Type B pancreatic cell (in vitro differentiated cells): ENCODE measurements at regions not wholly inside any gene's neighbourhood (a gene's known extent, or its start where the extent isn't known, plus 50 kb on each side); places are given as distances from the start of the nearest gene placed in this dataset.

Experiments
- DNase-seq: peaks from one replicate; pipeline ENCODE4 v3.0.0; 2021; ENCODE audit warnings: mixed read lengths; ENCODE audit not compliant: unreplicated experiment; ENCODE audit errors: extremely low spot score
- H3K27ac Mint-ChIP-seq: 2 replicates; pipeline ENCODE4 v1.8.0; 2021; ENCODE audit warnings: mild to moderate bottlenecking, mixed read lengths
- H3K27me3 Mint-ChIP-seq: 2 replicates; pipeline ENCODE4 v1.8.0; 2021; ENCODE audit warnings: mixed read lengths
- H3K36me3 Mint-ChIP-seq: 2 replicates; pipeline ENCODE4 v1.8.0; 2021; ENCODE audit warnings: mixed read lengths
- H3K4me1 Mint-ChIP-seq: one replicate; pipeline ENCODE4 v1.8.0; 2021; ENCODE audit warnings: mixed read lengths; ENCODE audit not compliant: unreplicated experiment
- H3K4me3 Mint-ChIP-seq: 2 replicates; pipeline ENCODE4 v1.8.0; 2021; ENCODE audit warnings: mild to moderate bottlenecking, mixed read lengths
- H3K9me3 Mint-ChIP-seq: 2 replicates; pipeline ENCODE4 v1.8.0; 2021; ENCODE audit warnings: mixed read lengths
- TF ChIP-seq, protein P1 (sequence below): fragments of 200-600 bp; sonication (generic); conservative IDR thresholded peaks from 2 replicates; pipeline ENCODE4 v1.5.0; 2021; ENCODE audit warnings: antibody characterized with exemption, mild to moderate bottlenecking

DNA sequence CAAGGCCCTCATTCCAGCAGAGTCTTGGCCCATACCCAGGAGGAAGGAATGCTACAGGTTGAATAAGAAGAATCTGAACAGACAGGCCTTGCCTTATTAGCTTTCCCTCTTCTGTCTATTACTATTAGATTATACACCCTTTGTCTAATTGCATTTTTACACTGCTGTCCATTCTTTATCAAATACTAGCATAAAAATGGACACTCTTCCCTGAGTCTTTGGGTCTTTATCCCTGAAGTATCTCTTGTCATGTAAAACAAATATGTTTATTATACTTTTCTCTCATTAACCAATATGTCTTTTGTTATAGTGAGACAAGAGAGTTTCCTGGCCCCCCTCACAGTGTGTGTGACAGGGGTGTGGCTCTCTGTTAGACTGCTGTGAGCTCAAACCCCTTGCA is 897.4 kb upstream of the SEL1L start:
- H3K36me3 Mint-ChIP-seq: no peaks in the 10 kb centered on the region
- H3K27ac Mint-ChIP-seq: no peak overlapping the region
- DNase-seq: no peak
- H3K4me3 Mint-ChIP-seq: no peak overlapping the region
- no peaks in the 10 kb centered on the region for H3K27me3 Mint-ChIP-seq
- H3K9me3 Mint-ChIP-seq: no peaks in the 10 kb centered on the region
- H3K4me1 Mint-ChIP-seq: no peaks in the 10 kb centered on the region
- TF ChIP-seq, protein P1, sequence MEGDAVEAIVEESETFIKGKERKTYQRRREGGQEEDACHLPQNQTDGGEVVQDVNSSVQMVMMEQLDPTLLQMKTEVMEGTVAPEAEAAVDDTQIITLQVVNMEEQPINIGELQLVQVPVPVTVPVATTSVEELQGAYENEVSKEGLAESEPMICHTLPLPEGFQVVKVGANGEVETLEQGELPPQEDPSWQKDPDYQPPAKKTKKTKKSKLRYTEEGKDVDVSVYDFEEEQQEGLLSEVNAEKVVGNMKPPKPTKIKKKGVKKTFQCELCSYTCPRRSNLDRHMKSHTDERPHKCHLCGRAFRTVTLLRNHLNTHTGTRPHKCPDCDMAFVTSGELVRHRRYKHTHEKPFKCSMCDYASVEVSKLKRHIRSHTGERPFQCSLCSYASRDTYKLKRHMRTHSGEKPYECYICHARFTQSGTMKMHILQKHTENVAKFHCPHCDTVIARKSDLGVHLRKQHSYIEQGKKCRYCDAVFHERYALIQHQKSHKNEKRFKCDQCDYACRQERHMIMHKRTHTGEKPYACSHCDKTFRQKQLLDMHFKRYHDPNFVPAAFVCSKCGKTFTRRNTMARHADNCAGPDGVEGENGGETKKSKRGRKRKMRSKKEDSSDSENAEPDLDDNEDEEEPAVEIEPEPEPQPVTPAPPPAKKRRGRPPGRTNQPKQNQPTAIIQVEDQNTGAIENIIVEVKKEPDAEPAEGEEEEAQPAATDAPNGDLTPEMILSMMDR: no peak

DNA sequence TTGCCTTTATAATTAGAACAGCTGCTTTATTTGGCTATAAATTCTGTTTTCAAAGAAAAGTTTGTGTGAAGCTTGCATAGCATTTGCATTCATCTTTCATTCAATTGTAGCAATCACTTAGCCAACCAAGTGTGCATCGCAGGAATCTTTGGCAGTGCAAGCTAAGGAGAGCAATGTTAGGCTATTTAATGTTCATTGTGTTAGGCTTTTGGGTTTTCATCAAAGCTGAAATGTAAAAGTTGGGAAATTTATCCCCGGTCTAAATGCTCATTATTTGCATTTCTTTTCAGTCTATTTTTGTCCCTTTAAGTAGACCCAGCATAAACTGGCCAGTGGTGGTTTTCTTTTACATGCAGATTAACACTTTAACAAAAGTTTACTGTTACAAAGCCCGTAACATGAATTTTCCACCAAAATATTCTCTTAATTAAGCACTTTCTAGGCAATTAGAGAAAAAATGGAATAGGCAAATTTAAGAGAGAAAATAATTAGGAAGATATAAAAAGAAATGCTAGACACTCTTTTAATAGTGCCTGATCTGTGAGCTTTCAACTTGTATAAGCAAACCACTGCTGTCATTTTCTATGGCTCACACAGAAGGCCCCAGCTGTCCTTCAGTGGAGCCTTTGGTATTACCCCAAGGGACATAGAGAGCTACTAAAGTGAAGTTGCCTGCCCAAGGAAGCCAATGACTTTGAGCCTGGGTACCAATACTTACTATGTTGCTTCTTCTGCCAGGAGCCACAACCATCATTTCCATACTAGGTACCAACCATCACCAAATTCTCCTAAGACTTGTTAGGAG is 898.9 kb upstream of the SEL1L start:
- H3K4me3 Mint-ChIP-seq: no peak overlapping the region
- H3K9me3 Mint-ChIP-seq: no peaks in the 10 kb centered on the region
- H3K27me3 Mint-ChIP-seq: no peaks in the 10 kb centered on the region

DNA sequence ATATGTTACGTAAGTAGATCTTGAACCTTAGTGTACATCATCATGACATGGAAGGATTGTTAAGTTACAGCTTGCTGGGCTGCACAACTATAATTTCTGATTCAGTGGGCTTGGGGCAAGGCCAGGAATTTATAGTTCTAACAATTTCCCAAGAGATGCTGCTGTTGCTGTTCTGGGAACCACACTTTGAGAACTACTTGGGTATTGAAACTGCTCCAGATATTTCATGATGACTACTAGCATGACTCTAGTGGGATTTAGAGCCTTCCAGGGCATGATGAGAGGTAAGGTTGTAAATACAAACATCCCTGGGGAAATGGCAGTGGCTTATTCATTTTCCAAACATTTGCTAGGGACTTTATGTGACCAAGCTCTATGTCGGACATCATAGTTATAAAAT is 904.8 kb upstream of the SEL1L start:
- Mint-ChIP-seq H3K4me3 (no peak overlapping the region), H3K27ac (no peak overlapping the region), H3K9me3 (no peaks in the 10 kb centered on the region), H3K36me3 (no peaks in the 10 kb centered on the region), H3K27me3 (no peaks in the 10 kb centered on the region), H3K4me1 (no peaks in the 10 kb centered on the region)
- DNase-seq: no peak
- TF ChIP-seq, protein P1: no peak

More for the DNA sequence above, 898.9 kb upstream of the SEL1L start:
- DNase-seq: no peak
- Mint-ChIP-seq H3K4me1 (no peaks in the 10 kb centered on the region), H3K27ac (no peak overlapping the region), H3K36me3 (no peaks in the 10 kb centered on the region)
- TF ChIP-seq, protein P1: no peak

DNA sequence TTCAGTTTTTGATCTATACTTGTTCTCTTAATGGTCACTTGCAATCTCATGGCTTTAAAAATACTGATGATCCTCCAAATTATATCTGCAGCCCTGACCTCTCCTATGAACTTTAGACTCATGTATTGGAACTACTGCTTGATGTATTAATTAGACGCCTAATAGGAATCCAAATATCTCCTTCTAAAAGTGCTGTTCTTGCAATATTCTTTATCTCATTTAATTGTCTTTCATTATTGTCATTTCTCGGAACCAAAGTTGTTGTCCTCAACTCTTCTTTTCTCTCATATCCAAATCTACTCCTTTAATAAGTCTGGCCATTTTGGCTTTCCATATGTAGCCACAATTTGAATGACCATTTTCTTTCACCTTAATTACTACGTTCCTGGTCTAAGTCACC is 907.6 kb upstream of the SEL1L start:
- DNase-seq: no peak
- H3K27ac Mint-ChIP-seq: no peak overlapping the region
- H3K4me1 Mint-ChIP-seq: peaks cover 5% of the 10 kb centered on the region
- no peaks in the 10 kb centered on the region for H3K36me3 Mint-ChIP-seq
- TF ChIP-seq, protein P1: no peak
- no peaks in the 10 kb centered on the region for H3K9me3 Mint-ChIP-seq
- H3K4me3 Mint-ChIP-seq: no peak overlapping the region
- no peaks in the 10 kb centered on the region for H3K27me3 Mint-ChIP-seq

DNA sequence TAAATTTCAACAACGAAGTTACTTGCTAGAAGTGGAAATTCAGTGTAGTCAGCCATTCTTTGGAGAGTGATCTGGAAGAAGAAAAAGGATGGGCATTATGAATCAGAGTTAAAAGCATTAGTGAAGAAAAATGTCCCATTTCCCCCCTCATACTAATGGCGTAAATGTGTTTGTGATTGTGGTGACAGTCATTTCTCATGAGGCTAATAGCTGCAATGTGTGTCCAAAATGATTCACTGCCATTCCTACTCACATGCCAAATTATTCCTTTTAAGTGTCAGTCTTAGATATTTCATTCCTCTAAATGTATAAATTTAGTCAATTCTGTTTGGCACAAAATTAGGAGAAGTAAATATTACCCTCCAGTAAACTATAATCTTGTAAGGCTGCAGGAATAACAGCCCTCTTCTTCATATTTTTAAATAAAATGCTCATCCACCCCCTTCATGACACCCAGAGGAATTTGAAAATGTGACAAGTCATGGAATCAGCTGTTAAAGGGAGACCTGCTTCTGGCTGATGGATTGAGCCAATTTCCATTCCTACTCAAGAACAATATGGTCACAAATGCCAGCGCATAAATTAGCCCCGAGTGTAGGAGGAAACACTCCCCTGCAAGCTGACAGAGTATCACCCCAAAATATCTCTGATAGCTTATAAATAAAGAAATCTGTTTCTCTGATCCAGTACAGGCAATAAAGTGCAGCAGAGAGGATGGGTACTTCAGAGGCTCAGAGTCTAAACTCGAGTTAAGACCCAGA is 912.3 kb upstream of the SEL1L start:
- H3K9me3 Mint-ChIP-seq: no peaks in the 10 kb centered on the region
- no peak for DNase-seq
- no peaks in the 10 kb centered on the region for H3K36me3 Mint-ChIP-seq
- H3K27me3 Mint-ChIP-seq: no peaks in the 10 kb centered on the region
- H3K4me1 Mint-ChIP-seq: peaks cover 10% of the 10 kb centered on the region
- H3K4me3 Mint-ChIP-seq: no peak overlapping the region
- TF ChIP-seq, protein P1: no peak
- no peak overlapping the region for H3K27ac Mint-ChIP-seq
